ENCODE measurements at regions not wholly inside any gene's neighbourhood (a gene's known extent, or its start where the extent isn't known, plus 50 kb on each side); places are given as distances from the start of the nearest gene placed in this dataset.

DNA sequence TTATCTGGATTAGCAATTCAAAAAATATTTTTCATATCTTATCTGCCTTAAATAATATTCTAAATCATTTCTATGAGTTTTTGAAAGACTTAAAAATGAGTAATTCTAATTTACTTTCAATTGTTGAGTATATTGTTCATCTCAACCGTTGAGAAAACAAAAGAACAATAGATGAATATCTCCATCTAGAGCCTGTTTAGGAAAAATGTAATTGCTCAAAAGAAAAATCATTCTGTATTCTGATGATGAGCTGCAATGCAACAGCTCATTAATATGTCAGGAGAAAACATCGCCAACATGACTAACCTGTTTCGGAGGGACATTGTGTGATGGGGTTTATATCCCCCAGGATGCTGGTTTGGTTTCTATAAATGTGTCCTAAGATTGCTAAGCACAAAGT, 417.6 kb downstream of the SUCLG1 start:
- TF ChIP-seq TCF12 (IDR thresholded peaks at IDR 0.05; ENCODE audit: low read depth) (no peak), ZBTB7A (IDR thresholded peaks at IDR 0.05; ENCODE audit: low read depth) (no peak), TEAD4 (IDR thresholded peaks at IDR 0.05) (no peak), CEBPB (IDR thresholded peaks at IDR 0.05) (no peak), RAD21 (IDR thresholded peaks at IDR 0.05; ENCODE audit: low read depth) (no peak), FOXM1 (IDR thresholded peaks at IDR 0.05; ENCODE audit: borderline replicate concordance, low read depth) (no peak), TAF1 (IDR thresholded peaks at IDR 0.05; ENCODE audit: low read depth) (no peak), USF1 (IDR thresholded peaks at IDR 0.05) (no peak), EP300 (IDR thresholded peaks at IDR 0.05; ENCODE audit: borderline replicate concordance) (no peak), EGR1 (IDR thresholded peaks at IDR 0.05) (no peak), YY1 (IDR thresholded peaks at IDR 0.05; ENCODE audit: low read depth) (no peak), NFIC (IDR thresholded peaks at IDR 0.05) (no peak), CREB1 (IDR thresholded peaks at IDR 0.05; ENCODE audit: low read depth) (no peak), MAX (IDR thresholded peaks at IDR 0.05) (no peak)
- TF ChIP-seq, protein P1, sequence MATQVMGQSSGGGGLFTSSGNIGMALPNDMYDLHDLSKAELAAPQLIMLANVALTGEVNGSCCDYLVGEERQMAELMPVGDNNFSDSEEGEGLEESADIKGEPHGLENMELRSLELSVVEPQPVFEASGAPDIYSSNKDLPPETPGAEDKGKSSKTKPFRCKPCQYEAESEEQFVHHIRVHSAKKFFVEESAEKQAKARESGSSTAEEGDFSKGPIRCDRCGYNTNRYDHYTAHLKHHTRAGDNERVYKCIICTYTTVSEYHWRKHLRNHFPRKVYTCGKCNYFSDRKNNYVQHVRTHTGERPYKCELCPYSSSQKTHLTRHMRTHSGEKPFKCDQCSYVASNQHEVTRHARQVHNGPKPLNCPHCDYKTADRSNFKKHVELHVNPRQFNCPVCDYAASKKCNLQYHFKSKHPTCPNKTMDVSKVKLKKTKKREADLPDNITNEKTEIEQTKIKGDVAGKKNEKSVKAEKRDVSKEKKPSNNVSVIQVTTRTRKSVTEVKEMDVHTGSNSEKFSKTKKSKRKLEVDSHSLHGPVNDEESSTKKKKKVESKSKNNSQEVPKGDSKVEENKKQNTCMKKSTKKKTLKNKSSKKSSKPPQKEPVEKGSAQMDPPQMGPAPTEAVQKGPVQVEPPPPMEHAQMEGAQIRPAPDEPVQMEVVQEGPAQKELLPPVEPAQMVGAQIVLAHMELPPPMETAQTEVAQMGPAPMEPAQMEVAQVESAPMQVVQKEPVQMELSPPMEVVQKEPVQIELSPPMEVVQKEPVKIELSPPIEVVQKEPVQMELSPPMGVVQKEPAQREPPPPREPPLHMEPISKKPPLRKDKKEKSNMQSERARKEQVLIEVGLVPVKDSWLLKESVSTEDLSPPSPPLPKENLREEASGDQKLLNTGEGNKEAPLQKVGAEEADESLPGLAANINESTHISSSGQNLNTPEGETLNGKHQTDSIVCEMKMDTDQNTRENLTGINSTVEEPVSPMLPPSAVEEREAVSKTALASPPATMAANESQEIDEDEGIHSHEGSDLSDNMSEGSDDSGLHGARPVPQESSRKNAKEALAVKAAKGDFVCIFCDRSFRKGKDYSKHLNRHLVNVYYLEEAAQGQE (IDR thresholded peaks at IDR 0.05; ENCODE audit: low read depth), result no peak

- TF ChIP-seq NFIC (IDR thresholded peaks at IDR 0.05) (no peak), ZBTB7A (IDR thresholded peaks at IDR 0.05; ENCODE audit: low read depth) (no peak), FOXM1 (IDR thresholded peaks at IDR 0.05; ENCODE audit: borderline replicate concordance, low read depth) (no peak), MAX (IDR thresholded peaks at IDR 0.05) (no peak), USF1 (IDR thresholded peaks at IDR 0.05) (no peak), RAD21 (IDR thresholded peaks at IDR 0.05; ENCODE audit: low read depth) (no peak), YY1 (IDR thresholded peaks at IDR 0.05; ENCODE audit: low read depth) (no peak), CREB1 (IDR thresholded peaks at IDR 0.05; ENCODE audit: low read depth) (no peak), EGR1 (IDR thresholded peaks at IDR 0.05) (no peak), TCF12 (IDR thresholded peaks at IDR 0.05; ENCODE audit: low read depth) (no peak), TEAD4 (IDR thresholded peaks at IDR 0.05) (no peak), TAF1 (IDR thresholded peaks at IDR 0.05; ENCODE audit: low read depth) (no peak), EP300 (IDR thresholded peaks at IDR 0.05; ENCODE audit: borderline replicate concordance) (no peak)
- TF ChIP-seq, protein P1 (IDR thresholded peaks at IDR 0.05; ENCODE audit: low read depth), result no peak
Measured at GRCh38 chr2:84040281-84040680, 418.8 kb downstream of the SUCLG1 start.

DNA sequence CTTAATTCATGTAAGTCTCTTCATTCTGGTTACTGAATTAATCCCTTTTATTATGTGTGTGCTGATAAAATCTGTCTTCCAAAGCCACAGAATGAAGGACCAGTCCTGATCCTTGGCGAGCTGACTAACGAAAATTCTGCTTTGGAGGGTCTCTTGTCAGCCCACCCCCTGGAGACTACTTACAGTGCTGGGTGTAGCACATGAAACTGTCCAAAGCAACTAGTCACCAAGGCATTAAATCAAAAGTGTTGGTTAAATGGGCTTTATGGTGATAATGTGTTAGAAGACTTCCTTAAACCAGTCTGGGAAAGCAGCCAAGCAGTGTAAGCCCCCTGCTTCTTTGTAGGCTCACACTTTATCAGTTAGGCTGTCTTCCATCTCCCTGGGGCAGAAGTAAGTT, 420.2 kb downstream of the SUCLG1 start:
- TF ChIP-seq TCF12 (IDR thresholded peaks at IDR 0.05; ENCODE audit: low read depth), result no peak
- TF ChIP-seq CREB1 (IDR thresholded peaks at IDR 0.05; ENCODE audit: low read depth), result no peak
- no peak for TF ChIP-seq ZBTB7A (IDR thresholded peaks at IDR 0.05; ENCODE audit: low read depth)
- no peak for TF ChIP-seq MAX (IDR thresholded peaks at IDR 0.05)
- no peak for TF ChIP-seq USF1 (IDR thresholded peaks at IDR 0.05)
- TF ChIP-seq YY1 (IDR thresholded peaks at IDR 0.05; ENCODE audit: low read depth), result no peak
- no peak for TF ChIP-seq TEAD4 (IDR thresholded peaks at IDR 0.05)
- TF ChIP-seq, protein P1 (IDR thresholded peaks at IDR 0.05; ENCODE audit: low read depth), result no peak
- TF ChIP-seq CEBPB (IDR thresholded peaks at IDR 0.05), result no peak
- TF ChIP-seq RAD21 (IDR thresholded peaks at IDR 0.05; ENCODE audit: low read depth), result no peak
- TF ChIP-seq NFIC (IDR thresholded peaks at IDR 0.05), result no peak
- no peak for TF ChIP-seq FOXM1 (IDR thresholded peaks at IDR 0.05; ENCODE audit: borderline replicate concordance, low read depth)
- TF ChIP-seq EGR1 (IDR thresholded peaks at IDR 0.05), result no peak
- TF ChIP-seq EP300 (IDR thresholded peaks at IDR 0.05; ENCODE audit: borderline replicate concordance), result no peak
- TF ChIP-seq TAF1 (IDR thresholded peaks at IDR 0.05; ENCODE audit: low read depth), result no peak
